Neuronal stem cell (in vitro differentiated cells): ENCODE measurements at regions not wholly inside any gene's neighbourhood (a gene's known extent, or its start where the extent isn't known, plus 50 kb on each side); places are given as distances from the start of the nearest gene placed in this dataset.

ENCODE experiments used
- DNase-seq: peaks from one replicate; pipeline ENCODE4 v3.0.0-alpha.2; 2013; ENCODE audit warnings: low spot score
- H2AFZ ChIP-seq: one replicate; pipeline ENCODE4 v1.6.1; 2013; ENCODE audit warnings: mild to moderate bottlenecking, low read length, inconsistent platforms
- H2AK5ac ChIP-seq: 2 replicates; pipeline ENCODE4 v1.6.1; 2013; ENCODE audit warnings: low read depth, mild to moderate bottlenecking, inconsistent platforms, low read length, moderate library complexity, mixed read lengths
- H2BK120ac ChIP-seq: 2 replicates; pipeline ENCODE4 v1.6.1; 2013; ENCODE audit warnings: low read depth, mild to moderate bottlenecking, inconsistent platforms, low read length, moderate library complexity, mixed read lengths
- H2BK12ac ChIP-seq: one replicate; pipeline ENCODE4 v1.6.1; 2013; ENCODE audit warnings: low read length, inconsistent platforms
- H2BK15ac ChIP-seq: 2 replicates; pipeline ENCODE4 v1.6.1; 2013; ENCODE audit warnings: mild to moderate bottlenecking, low read length, inconsistent platforms, mixed read lengths
- H2BK5ac ChIP-seq: one replicate; pipeline ENCODE4 v1.6.1; 2013; ENCODE audit warnings: inconsistent platforms, mild to moderate bottlenecking, low read length, moderate library complexity
- H3K14ac ChIP-seq: one replicate; pipeline ENCODE4 v1.6.1; 2013; ENCODE audit warnings: low read length, inconsistent platforms
- H3K18ac ChIP-seq: 2 replicates; pipeline ENCODE4 v1.6.1; 2013; ENCODE audit warnings: low read length, inconsistent platforms
- H3K23ac ChIP-seq: 2 replicates; pipeline ENCODE4 v1.6.1; 2013; ENCODE audit warnings: low read depth, mild to moderate bottlenecking, mixed read lengths, low read length, inconsistent platforms; ENCODE audit not compliant: poor library complexity
- H3K27ac ChIP-seq: replicated peaks from 3 replicates; pipeline ENCODE4 v1.5.1; 2013; ENCODE audit warnings: low read length, inconsistent platforms
- H3K27me3 ChIP-seq, 3 experiments: 2 replicates each; pipeline ENCODE4 v1.6.1; 2013; ENCODE audit warnings: low read length in 3 of 3, mild to moderate bottlenecking in 2 of 3, inconsistent platforms in 1 of 3, low read depth in 1 of 3, mixed read lengths in 1 of 3, moderate library complexity in 1 of 3; ENCODE audit not compliant: control insufficient read depth in 3 of 3, insufficient read depth in 3 of 3
- H3K36me3 ChIP-seq, 2 donors: replicated peaks in 1 of 2; 2 replicates each; pipeline ENCODE4 v1.6.1; 2013; ENCODE audit warnings: low read length in 2 of 2; ENCODE audit not compliant: control insufficient read depth in 2 of 2, insufficient read depth in 2 of 2
- H3K4ac ChIP-seq: 2 replicates; pipeline ENCODE4 v1.6.1; 2013; ENCODE audit warnings: inconsistent platforms, mild to moderate bottlenecking, low read length, moderate library complexity
- H3K4me1 ChIP-seq, 2 donors: 1 replicate in 1 of 2; 2 replicates in 1 of 2; pipeline ENCODE4 v1.6.1; 2013; ENCODE audit warnings: low read length in 2 of 2, low read depth in 1 of 2; ENCODE audit not compliant: control insufficient read depth in 2 of 2, insufficient read depth in 1 of 2
- H3K4me2 ChIP-seq: one replicate; pipeline ENCODE4 v1.6.1; 2013; ENCODE audit warnings: mild to moderate bottlenecking, low read length, inconsistent platforms; ENCODE audit not compliant: insufficient read depth, poor library complexity, severe bottlenecking
- H3K4me3 ChIP-seq, 2 donors: 2 replicates each; pipeline ENCODE4 v1.5.1; 2013; ENCODE audit warnings: low read length in 2 of 2, mild to moderate bottlenecking in 2 of 2, inconsistent platforms in 1 of 2, moderate library complexity in 1 of 2
- H3K79me1 ChIP-seq: one replicate; pipeline ENCODE4 v1.6.1; 2013; ENCODE audit warnings: low read depth, mild to moderate bottlenecking, inconsistent platforms, low read length, moderate library complexity
- H3K9ac ChIP-seq: one replicate; pipeline ENCODE4 v1.6.1; 2013; ENCODE audit warnings: mild to moderate bottlenecking, low read depth, low read length, inconsistent platforms; ENCODE audit not compliant: poor library complexity
- H3K9me3 ChIP-seq, 2 donors: replicated peaks in 1 of 2; 2 replicates each; pipeline versions ENCODE3 to v1.6.1; 2013; ENCODE audit warnings: low read length in 2 of 2, mild to moderate bottlenecking in 2 of 2, inconsistent platforms in 1 of 2, low read depth in 1 of 2, mixed read lengths in 1 of 2, moderate library complexity in 1 of 2; ENCODE audit not compliant: control insufficient read depth in 2 of 2, insufficient read depth in 1 of 2
- H4K8ac ChIP-seq: one replicate; pipeline ENCODE4 v1.6.1; 2013; ENCODE audit warnings: low read depth, mild to moderate bottlenecking, inconsistent platforms, low read length, moderate library complexity
- H4K91ac ChIP-seq: one replicate; pipeline ENCODE4 v1.6.1; 2013; ENCODE audit warnings: low read length, low read depth, mild to moderate bottlenecking, inconsistent platforms; ENCODE audit not compliant: poor library complexity
- WGBS, 2 donors: extraction: QIAGEN DNeasy Blood & Tissue Kit; methylation state at CpG; one replicate each; pipeline ENCODE4 v1.1.7; 2013; ENCODE audit warnings: missing lambda C conversion rate in 2 of 2, mixed read lengths in 1 of 2; ENCODE audit not compliant: insufficient read length in 2 of 2, insufficient replicate concordance in 1 of 2; ENCODE audit errors: extremely low coverage in 2 of 2; 5-methylcytosine and 5-hydroxymethylcytosine counted together

- H3K4me3 ChIP-seq: no peak overlapping the region
- H3K9me3 ChIP-seq: no peaks in the 10 kb centered on the region
- H3K23ac ChIP-seq: no peak overlapping the region
- H3K4ac ChIP-seq: no peak overlapping the region
- H3K27me3 ChIP-seq: no peaks in the 10 kb centered on the region
- DNase-seq: no peak
- whole genome bisulfite sequencing, 2 donors: no CpG with 5 or more reads among the region's 2 CpGs
- H4K91ac ChIP-seq: no peak overlapping the region
- no peak overlapping the region for H2BK120ac ChIP-seq
- H2AK5ac ChIP-seq: no peak overlapping the region
- H2BK12ac ChIP-seq: no peak overlapping the region
- no peak overlapping the region for H3K14ac ChIP-seq
- H3K4me2 ChIP-seq: no peak overlapping the region
- H3K9ac ChIP-seq: no peak overlapping the region
- no peak overlapping the region for H2AFZ ChIP-seq
- H3K36me3 ChIP-seq: no peaks in the 10 kb centered on the region
- no peaks in the 10 kb centered on the region for H3K4me1 ChIP-seq
- H4K8ac ChIP-seq: no peak overlapping the region
- no peaks in the 10 kb centered on the region for H3K79me1 ChIP-seq
- H3K27ac ChIP-seq: no peak overlapping the region
- H2BK15ac ChIP-seq: no peak overlapping the region
- H3K18ac ChIP-seq: no peak overlapping the region
- H2BK5ac ChIP-seq: no peak overlapping the region
Observed at GRCh38 chr3:176961916-176962315, 235.4 kb downstream of the TBL1XR1 start.

GRCh38 chr3:176959867-176960266, 237.4 kb downstream of the TBL1XR1 start:
- Histone ChIP-seq H4K91ac (no peak overlapping the region), H3K9me3 (no peaks in the 10 kb centered on the region), H3K4me1 (no peaks in the 10 kb centered on the region), H2BK12ac (no peak overlapping the region), H3K4ac (no peak overlapping the region), H3K27me3 (no peaks in the 10 kb centered on the region), H3K4me3 (no peak overlapping the region), H3K36me3 (no peaks in the 10 kb centered on the region), H2AK5ac (no peak overlapping the region), H2AFZ (no peak overlapping the region), H4K8ac (no peak overlapping the region), H3K79me1 (no peaks in the 10 kb centered on the region), H3K23ac (no peak overlapping the region), H3K9ac (no peak overlapping the region), H2BK120ac (no peak overlapping the region), H2BK15ac (no peak overlapping the region), H3K27ac (no peak overlapping the region), H3K18ac (no peak overlapping the region), H2BK5ac (no peak overlapping the region), H3K14ac (peak overlapping the region; percentile 9), H3K4me2 (no peak overlapping the region)
- 100% methylated on average over 1 of the region's 10 CpGs; no CpG with 5 or more reads in 1 of the 2 donors for whole genome bisulfite sequencing, 2 donors
- DNase-seq: no peak

GRCh38 chr3:176958560-176958959, 238.7 kb downstream of the TBL1XR1 start:
- Histone ChIP-seq H4K91ac (no peak overlapping the region), H3K9me3 (no peaks in the 10 kb centered on the region), H3K27me3 (no peaks in the 10 kb centered on the region), H4K8ac (no peak overlapping the region), H3K14ac (no peak overlapping the region), H2AK5ac (no peak overlapping the region), H3K4me2 (no peak overlapping the region), H3K27ac (no peak overlapping the region), H2BK5ac (no peak overlapping the region), H3K4ac (no peak overlapping the region), H3K36me3 (no peaks in the 10 kb centered on the region), H3K23ac (no peak overlapping the region), H2AFZ (no peak overlapping the region), H2BK12ac (no peak overlapping the region), H3K18ac (no peak overlapping the region), H2BK120ac (no peak overlapping the region), H3K9ac (no peak overlapping the region), H3K79me1 (no peaks in the 10 kb centered on the region), H3K4me3 (no peak overlapping the region), H3K4me1 (no peaks in the 10 kb centered on the region), H2BK15ac (no peak overlapping the region)
- no peak for DNase-seq
- no CpG with 5 or more reads among the region's 2 CpGs for WGBS, 2 donors

GRCh38 chr3:176954517-176954916, 242.8 kb downstream of the TBL1XR1 start:
- no CpG with 5 or more reads among the region's 2 CpGs for WGBS, 2 donors
- Histone ChIP-seq H3K9ac (no peak overlapping the region), H3K4ac (no peak overlapping the region), H2BK5ac (no peak overlapping the region), H3K4me2 (no peak overlapping the region), H3K4me3 (peak overlapping the region in 1 of 2 donors; percentile 54), H3K18ac (no peak overlapping the region), H4K8ac (no peak overlapping the region), H2BK120ac (no peak overlapping the region), H3K36me3 (no peaks in the 10 kb centered on the region), H3K14ac (no peak overlapping the region), H3K23ac (no peak overlapping the region), H2BK15ac (no peak overlapping the region), H4K91ac (no peak overlapping the region), H2BK12ac (no peak overlapping the region), H3K4me1 (no peaks in the 10 kb centered on the region), H3K27me3 (no peaks in the 10 kb centered on the region), H3K27ac (no peak overlapping the region), H2AK5ac (no peak overlapping the region), H2AFZ (no peak overlapping the region), H3K79me1 (no peaks in the 10 kb centered on the region), H3K9me3 (no peaks in the 10 kb centered on the region)
- DNase-seq: no peak
